Spleen (tissue), 11 donors: ENCODE measurements at regions not wholly inside any gene's neighbourhood (a gene's known extent, or its start where the extent isn't known, plus 50 kb on each side); places are given as distances from the start of the nearest gene placed in this dataset.

Source experiments
- DNase-seq: peaks from one replicate; pipeline ENCODE4 v3.0.0-alpha.2; 2020
- H3K27ac ChIP-seq, 8 donors: fragments of 200-600 bp; sonication (generic) in 7 of 8; 1 replicate in 4 of 8; 2 replicates in 4 of 8; pipeline versions ENCODE4 v1.5.0 to v1.8.0; 2016 to 2021; ENCODE audit warnings: inconsistent platforms in 4 of 8, mild to moderate bottlenecking in 4 of 8, moderate library complexity in 1 of 8
- H3K27me3 ChIP-seq, 7 donors: fragments of 200-600 bp; sonication (generic) in 6 of 7; replicated peaks in 1 of 7; 1 replicate in 4 of 7; 2 replicates in 3 of 7; pipeline versions ENCODE4 v1.5.0 to v1.8.0; 2016 to 2021; ENCODE audit warnings: inconsistent platforms in 3 of 7, mild to moderate bottlenecking in 1 of 7
- H3K36me3 ChIP-seq, 6 donors: fragments of 200-600 bp; sonication (generic) in 5 of 6; 1 replicate in 4 of 6; 2 replicates in 2 of 6; pipeline versions ENCODE4 v1.5.0 to v1.8.0; 2016 to 2021; ENCODE audit warnings: inconsistent platforms in 2 of 6
- H3K4me1 ChIP-seq, 6 donors: fragments of 200-600 bp; sonication (generic) in 5 of 6; 1 replicate in 3 of 6; 2 replicates in 3 of 6; pipeline versions ENCODE4 v1.5.0 to v1.8.0; 2016 to 2021; ENCODE audit warnings: inconsistent platforms in 3 of 6
- H3K4me3 ChIP-seq, 8 donors: fragments of 200-600 bp; sonication (generic) in 7 of 8; 1 replicate in 4 of 8; 2 replicates in 4 of 8; pipeline versions ENCODE4 v1.5.0 to v1.8.0; 2016 to 2021; ENCODE audit warnings: inconsistent platforms in 4 of 8, mild to moderate bottlenecking in 4 of 8, moderate library complexity in 2 of 8
- H3K9me3 ChIP-seq, 8 donors: fragments of 200-600 bp; sonication (generic) in 7 of 8; 1 replicate in 4 of 8; 2 replicates in 4 of 8; pipeline versions ENCODE4 v1.5.0 to v1.8.0; 2016 to 2021; ENCODE audit warnings: inconsistent platforms in 4 of 8
- POLR2A ChIP-seq, 3 donors: fragments of 450-650 bp; IDR thresholded peaks; one replicate each; pipeline ENCODE4 v1.5.1; 2017; ENCODE audit warnings: antibody characterized with exemption in 3 of 3, mild to moderate bottlenecking in 1 of 3
- POLR2AphosphoS5 ChIP-seq, 3 donors: sonication (generic); formaldehyde crosslinking; IDR thresholded peaks; one replicate each; pipeline ENCODE4 v1.5.1; 2017; ENCODE audit warnings: antibody characterized with exemption in 3 of 3
- WGBS, 5 donors: extraction: QIAGEN DNeasy Blood & Tissue Kit in 3 of 5; methylation state at CpG; one replicate each; pipeline versions ENCODE4 v1.1.5 to v1.1.7; 2013 to 2018; 5-methylcytosine and 5-hydroxymethylcytosine counted together
- intact Hi-C: fragments of 100-400 bp; cut with DNase I; formaldehyde crosslinking; loops from one replicate; pipeline ENCODE4 v1.15.0; 2023; ENCODE audit warnings: low total_unique reads
- TF ChIP-seq, protein P1 (sequence below), 11 experiments: fragments of 200-600 bp in 7 of 11; fragments of 450-650 bp in 4 of 11; sonication (generic) in 4 of 11; IDR thresholded peaks in 8 of 11; conservative IDR thresholded peaks in 3 of 11; 1 replicate in 7 of 11; 2 replicates in 4 of 11; pipeline versions ENCODE4 v1.4.0 to v1.8.0; 2016 to 2021; ENCODE audit warnings: antibody characterized with exemption in 11 of 11, inconsistent platforms in 4 of 11, mild to moderate bottlenecking in 1 of 11
- donor health status: healthy with polysubstance abuse.
- donor health status: DM: no; HTN: no; CAD: no; lungs with moderate emphysema.
- donor health status: DM: no; HTN: no; CAD: no.
- donor health status: Bipolar disorder and iron deficiency.
- donor health status: healthy.
- donor health status: DM: no; HTN: no; CAD: no.
- donor health status: DM: yes; HTN: yes; CAD: no.

DNA sequence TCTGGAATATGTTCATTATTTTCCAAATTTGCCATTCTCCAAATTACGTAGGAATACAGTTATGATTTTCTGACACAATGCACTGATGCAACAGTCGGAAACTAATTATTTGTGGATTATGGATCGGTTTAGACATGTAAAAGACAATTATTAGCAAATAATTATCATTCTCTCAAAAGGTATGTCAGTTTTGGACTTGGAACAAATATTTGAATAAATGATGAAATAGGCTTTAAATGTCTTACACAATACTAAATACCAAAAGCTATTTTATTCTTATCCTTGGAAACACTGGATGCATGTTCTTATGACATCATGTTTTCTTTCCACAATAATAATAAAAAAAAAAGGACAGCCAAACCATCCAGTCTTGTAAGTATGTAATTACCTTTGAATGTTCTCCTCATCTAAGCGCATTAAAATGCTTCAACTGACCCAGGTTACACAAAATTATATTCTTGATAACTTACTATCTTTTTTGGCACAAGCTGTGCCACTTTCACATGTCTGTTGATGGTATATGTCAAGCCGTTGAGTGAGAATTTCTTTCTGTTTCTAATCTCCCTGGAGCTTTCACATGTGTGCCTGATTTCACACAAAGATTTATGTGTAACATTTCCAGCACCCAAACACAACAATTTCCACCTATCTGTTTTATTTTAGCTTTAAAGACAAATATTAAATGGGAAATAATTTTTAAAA is 238.5 kb upstream of the ZNF385D start:
- intact Hi-C loops = no loop called here
- TF ChIP-seq, protein P1, sequence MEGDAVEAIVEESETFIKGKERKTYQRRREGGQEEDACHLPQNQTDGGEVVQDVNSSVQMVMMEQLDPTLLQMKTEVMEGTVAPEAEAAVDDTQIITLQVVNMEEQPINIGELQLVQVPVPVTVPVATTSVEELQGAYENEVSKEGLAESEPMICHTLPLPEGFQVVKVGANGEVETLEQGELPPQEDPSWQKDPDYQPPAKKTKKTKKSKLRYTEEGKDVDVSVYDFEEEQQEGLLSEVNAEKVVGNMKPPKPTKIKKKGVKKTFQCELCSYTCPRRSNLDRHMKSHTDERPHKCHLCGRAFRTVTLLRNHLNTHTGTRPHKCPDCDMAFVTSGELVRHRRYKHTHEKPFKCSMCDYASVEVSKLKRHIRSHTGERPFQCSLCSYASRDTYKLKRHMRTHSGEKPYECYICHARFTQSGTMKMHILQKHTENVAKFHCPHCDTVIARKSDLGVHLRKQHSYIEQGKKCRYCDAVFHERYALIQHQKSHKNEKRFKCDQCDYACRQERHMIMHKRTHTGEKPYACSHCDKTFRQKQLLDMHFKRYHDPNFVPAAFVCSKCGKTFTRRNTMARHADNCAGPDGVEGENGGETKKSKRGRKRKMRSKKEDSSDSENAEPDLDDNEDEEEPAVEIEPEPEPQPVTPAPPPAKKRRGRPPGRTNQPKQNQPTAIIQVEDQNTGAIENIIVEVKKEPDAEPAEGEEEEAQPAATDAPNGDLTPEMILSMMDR (IDR thresholded peaks at IDR 0.05 in 8 of 11, conservative IDR thresholded peaks at IDR 0.05 in 3 of 11) = no peak
- TF ChIP-seq POLR2AphosphoS5 (IDR thresholded peaks at IDR 0.05) (no peak), POLR2A (IDR thresholded peaks at IDR 0.05) (no peak)
- whole genome bisulfite sequencing, 5 donors = 76 to 90% (median 82%) methylated on average over 5 of the region's 5 CpGs

DNA sequence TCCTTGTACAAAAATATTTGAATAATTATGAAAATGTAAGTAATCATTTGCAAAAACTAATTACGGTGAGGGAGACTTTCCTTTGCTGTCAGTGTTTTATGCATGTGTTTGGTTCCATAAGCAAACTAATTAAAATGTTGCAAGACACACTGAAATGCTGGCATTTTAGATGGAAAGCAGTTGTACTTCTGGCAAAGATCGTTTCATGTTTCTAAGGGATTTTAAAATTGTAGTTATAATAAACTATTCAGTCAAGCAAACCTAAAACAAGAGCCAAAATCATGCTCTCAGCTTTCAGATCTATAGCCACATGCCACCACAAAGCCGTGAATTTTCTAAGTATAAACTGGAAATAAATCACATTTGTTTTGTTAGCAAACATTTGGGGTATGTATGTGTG is 240.1 kb upstream of the ZNF385D start:
- no peaks in the 10 kb centered on the region for H3K36me3 ChIP-seq
- intact Hi-C loops = no loop called here
- TF ChIP-seq POLR2A (IDR thresholded peaks at IDR 0.05) = no peak
- TF ChIP-seq, protein P1 (IDR thresholded peaks at IDR 0.05 in 8 of 11, conservative IDR thresholded peaks at IDR 0.05 in 3 of 11) = no peak
- TF ChIP-seq POLR2AphosphoS5 (IDR thresholded peaks at IDR 0.05) = no peak
- DNase-seq = no peak
- 67 to 78% (median 71%) methylated on average over 3 of the region's 3 CpGs for WGBS, 5 donors
- H3K4me1 ChIP-seq = no peaks in the 10 kb centered on the region
- peaks cover 0 to 6% (median 0%) of the 10 kb centered on the region in 8 donors for H3K9me3 ChIP-seq
- no peaks in the 10 kb centered on the region for H3K27me3 ChIP-seq
- no peak overlapping the region for H3K27ac ChIP-seq
- H3K4me3 ChIP-seq = no peak overlapping the region

More for the DNA sequence above, 238.5 kb upstream of the ZNF385D start:
- Histone ChIP-seq H3K27ac (no peak overlapping the region), H3K36me3 (no peaks in the 10 kb centered on the region), H3K27me3 (no peaks in the 10 kb centered on the region), H3K9me3 (peaks cover 0 to 6% (median 0%) of the 10 kb centered on the region in 8 donors), H3K4me1 (no peaks in the 10 kb centered on the region), H3K4me3 (no peak overlapping the region)
- no peak for DNase-seq

DNA sequence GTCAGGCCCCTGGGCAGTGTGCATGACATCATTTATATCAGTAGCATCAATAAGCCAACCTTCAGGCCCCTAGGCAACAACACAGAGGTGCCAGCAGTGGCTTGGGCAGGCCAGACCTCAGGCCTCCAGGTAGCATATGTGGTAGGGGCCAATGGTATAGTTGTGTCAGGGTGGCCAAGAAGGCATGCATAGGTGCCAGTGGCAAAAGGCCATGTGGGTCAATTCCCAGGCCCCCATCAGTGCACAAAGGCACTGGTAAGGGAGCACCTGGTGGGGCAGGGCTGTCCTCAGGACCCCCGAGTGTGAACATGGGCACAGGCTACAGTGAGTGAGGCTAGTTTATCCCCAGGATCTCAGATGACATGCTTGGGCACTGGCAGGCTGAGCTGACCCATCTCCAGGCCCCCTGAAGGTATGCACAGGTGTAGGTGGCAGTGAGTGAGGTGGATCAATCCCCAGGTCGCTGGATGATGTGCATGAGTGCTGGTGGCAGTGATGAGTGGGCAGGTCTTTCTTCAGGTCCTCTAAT is 244.1 kb upstream of the ZNF385D start:
- Histone ChIP-seq H3K9me3 (peaks cover 0 to 12% (median 0%) of the 10 kb centered on the region in 8 donors), H3K27ac (no peak overlapping the region), H3K4me1 (no peaks in the 10 kb centered on the region), H3K4me3 (no peak overlapping the region), H3K36me3 (no peaks in the 10 kb centered on the region), H3K27me3 (no peaks in the 10 kb centered on the region)
- intact Hi-C loops = no loop called here
- DNase-seq = no peak
- TF ChIP-seq, protein P1 (IDR thresholded peaks at IDR 0.05 in 8 of 11, conservative IDR thresholded peaks at IDR 0.05 in 3 of 11) = no peak
- TF ChIP-seq POLR2AphosphoS5 (IDR thresholded peaks at IDR 0.05) = no peak
- no peak for TF ChIP-seq POLR2A (IDR thresholded peaks at IDR 0.05)
- 17 to 52% (median 50%) methylated on average over 1 to 2 of the region's 2 CpGs for WGBS, 5 donors

DNA sequence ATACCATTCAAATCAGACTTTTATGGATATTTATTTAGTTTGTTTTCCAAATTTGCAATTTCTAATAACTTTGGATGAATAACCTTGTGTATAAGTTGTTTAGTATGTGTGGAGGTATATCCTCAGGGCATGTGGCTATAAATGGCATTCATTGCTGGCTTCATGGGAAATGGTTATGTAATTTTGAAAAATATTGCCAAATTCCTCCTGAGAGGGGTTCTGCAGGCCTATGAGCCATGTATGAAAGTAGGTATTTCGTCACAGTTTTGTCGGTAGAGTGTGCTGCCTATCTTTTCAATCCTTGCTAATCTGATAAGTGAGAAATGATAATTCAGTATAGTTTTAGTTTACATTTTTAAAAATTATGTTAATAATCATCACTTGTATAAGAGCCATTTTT is 256.4 kb upstream of the ZNF385D start:
- no peak for TF ChIP-seq POLR2A (IDR thresholded peaks at IDR 0.05)
- TF ChIP-seq, protein P1 (IDR thresholded peaks at IDR 0.05 in 8 of 11, conservative IDR thresholded peaks at IDR 0.05 in 3 of 11) = no peak
- no peak for TF ChIP-seq POLR2AphosphoS5 (IDR thresholded peaks at IDR 0.05)
- no peaks in the 10 kb centered on the region for H3K27me3 ChIP-seq

More for the DNA sequence above, 256.4 kb upstream of the ZNF385D start:
- Histone ChIP-seq H3K9me3 (peaks cover 0 to 19% (median 2%) of the 10 kb centered on the region in 8 donors), H3K36me3 (no peaks in the 10 kb centered on the region), H3K27ac (no peak overlapping the region), H3K4me3 (no peak overlapping the region), H3K4me1 (no peaks in the 10 kb centered on the region)
- 55 to 92% (median 79%) methylated on average over 2 of the region's 2 CpGs for WGBS, 5 donors
- no peak for DNase-seq
- intact Hi-C loops = no loop called here
